ENCODE measurements at regions not wholly inside any gene's neighbourhood (a gene's known extent, or its start where the extent isn't known, plus 50 kb on each side); places are given as distances from the start of the nearest gene placed in this dataset.

DNA sequence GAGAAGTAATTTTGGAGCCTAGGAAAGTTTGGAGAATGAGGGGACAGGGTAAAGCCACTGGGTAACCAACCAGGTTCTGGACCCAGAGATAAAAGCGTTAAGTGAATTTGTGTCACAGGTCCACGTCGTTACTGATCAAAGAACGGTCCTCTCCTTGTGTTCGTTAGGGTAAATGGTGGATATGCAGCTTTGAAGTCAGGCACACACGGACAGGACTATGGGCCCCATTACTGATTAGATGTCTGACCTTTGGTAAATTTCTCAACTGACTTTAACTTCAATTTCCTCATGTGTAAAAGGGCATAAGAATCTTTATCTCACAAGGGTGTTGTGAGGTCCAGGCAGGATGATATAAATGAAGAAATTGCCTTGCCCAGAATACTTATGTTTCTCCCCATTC is 76.6 kb downstream of the EMP1 start:
- Histone ChIP-seq H3K4me1 (ENCODE audit: control insufficient read depth, insufficient read depth, low read length) (peaks cover 2% of the 10 kb centered on the region), H3K9me3 (ENCODE audit: control insufficient read depth, low read length) (no peaks in the 10 kb centered on the region), H3K9ac (ENCODE audit: low read length) (no peak overlapping the region), H3K36me3 (ENCODE audit: control insufficient read depth, insufficient read depth, low read length) (no peaks in the 10 kb centered on the region), H3K4me3 (ENCODE audit: low read length) (no peak overlapping the region), H3K27me3 (ENCODE audit: control insufficient read depth, insufficient read depth, low read length) (peaks cover 17% of the 10 kb centered on the region)

DNA sequence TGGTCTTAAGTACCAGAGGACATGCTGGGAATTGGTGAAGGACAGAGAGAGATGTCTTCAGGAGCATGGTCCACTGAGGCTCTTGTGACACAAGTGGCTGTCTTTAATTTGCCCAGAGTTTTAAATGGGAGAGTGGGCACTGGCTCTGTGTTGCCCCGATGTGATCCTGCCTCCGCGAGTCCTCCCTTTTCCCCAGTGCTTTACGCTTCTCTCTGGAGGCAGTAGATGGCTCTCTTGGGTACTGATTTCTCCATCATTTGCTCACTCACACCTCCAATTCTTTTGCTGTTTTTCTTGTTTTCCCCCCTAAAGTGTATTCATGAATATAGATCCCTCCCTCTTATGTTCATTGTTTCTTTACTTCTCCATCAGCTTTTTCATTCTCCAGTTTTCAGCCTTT is 74.3 kb downstream of the EMP1 start:
- Histone ChIP-seq H3K4me3 (ENCODE audit: low read length) (no peak overlapping the region), H3K27me3 (ENCODE audit: control insufficient read depth, insufficient read depth, low read length) (peaks cover 8% of the 10 kb centered on the region), H3K9me3 (ENCODE audit: control insufficient read depth, low read length) (no peaks in the 10 kb centered on the region), H3K9ac (ENCODE audit: low read length) (no peak overlapping the region), H3K36me3 (ENCODE audit: control insufficient read depth, insufficient read depth, low read length) (no peaks in the 10 kb centered on the region), H3K4me1 (ENCODE audit: control insufficient read depth, insufficient read depth, low read length) (no peaks in the 10 kb centered on the region)

Data from mucosa of stomach (tissue), 1 donor.